ENCODE measurements at regions not wholly inside any gene's neighbourhood (a gene's known extent, or its start where the extent isn't known, plus 50 kb on each side); places are given as distances from the start of the nearest gene placed in this dataset.

- no peak for DNase-seq (ENCODE audit: low read depth in 2 of 2)
Observed at GRCh38 chr10:131689954-131690757, 210.7 kb upstream of the PPP2R2D start.

DNA sequence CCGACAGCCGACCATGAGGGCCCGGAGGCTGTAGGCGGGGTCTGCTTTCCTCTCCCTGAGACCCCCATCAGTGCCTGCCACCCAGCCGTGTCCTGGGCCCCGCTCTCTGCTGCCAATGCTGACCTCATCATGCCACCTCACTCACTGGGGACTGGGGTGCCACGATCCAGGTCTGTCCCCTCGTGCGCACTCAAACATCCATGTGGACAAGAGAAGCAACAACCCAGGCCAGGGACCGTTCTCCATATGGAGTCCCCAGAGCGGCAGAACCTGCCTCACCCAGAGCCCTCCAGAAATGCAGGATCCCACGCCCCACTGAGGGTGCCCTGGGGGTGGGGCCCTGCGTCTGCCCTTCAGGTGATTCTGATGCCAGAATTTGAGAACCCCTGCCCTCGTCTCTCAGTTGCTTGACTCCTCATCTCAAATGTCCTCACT, 210.0 kb upstream of the PPP2R2D start:
- no peak for DNase-seq (ENCODE audit: low read depth in 2 of 2)

DNA sequence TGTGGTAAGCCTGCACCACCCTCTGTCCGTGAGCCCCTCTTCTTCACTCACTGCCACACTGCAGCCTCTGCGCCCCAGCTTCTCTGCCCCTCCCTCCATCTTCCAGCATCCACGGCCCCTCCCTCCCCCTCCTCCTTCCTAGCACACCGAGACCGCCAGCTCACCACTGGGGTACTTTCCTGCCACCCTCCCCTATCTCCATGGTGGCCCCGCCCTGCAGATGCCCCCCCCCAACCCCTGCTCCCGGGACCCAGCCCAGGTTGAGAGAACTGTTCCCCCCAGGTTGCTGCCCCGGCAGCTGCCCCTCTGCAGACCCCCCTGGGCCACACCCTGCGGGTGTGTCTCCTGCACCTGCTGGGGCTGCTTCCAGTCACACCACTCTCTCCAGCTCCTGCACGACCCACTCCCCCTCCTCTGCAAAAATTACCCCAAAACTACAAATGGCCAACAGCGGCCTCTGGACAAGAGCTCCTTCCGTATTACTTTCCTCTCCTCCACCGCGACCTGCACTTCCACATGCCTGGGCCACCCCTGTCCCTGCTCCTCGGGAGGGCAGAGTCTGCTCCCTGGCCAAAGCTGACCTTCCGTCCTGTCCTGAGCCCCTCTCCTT, 209.2 kb upstream of the PPP2R2D start:
- DNase-seq (ENCODE audit: low read depth in 2 of 2): no peak

DNA sequence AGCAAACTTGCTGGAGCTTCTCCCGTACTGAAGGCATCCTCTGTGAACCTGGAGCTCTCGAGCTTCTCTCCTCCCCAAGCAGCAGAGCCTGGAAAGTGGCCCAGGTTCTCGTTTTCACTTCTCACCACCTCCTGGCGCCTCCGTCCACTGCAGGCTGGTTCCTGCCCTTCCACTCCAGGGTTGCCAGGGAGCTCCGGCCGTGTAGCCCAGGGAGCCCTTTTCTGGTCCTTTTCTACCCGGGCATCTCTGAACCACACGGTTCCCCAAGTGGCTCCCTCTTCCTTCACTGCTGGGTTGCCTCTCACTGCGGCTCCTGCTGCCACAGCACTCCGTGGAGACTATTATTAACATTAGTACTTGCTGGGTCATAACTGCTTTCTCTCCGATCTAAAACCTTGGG, 208.6 kb upstream of the PPP2R2D start:
- DNase-seq (ENCODE audit: low read depth in 2 of 2): no peak

- DNase-seq (ENCODE audit: low read depth in 2 of 2): no peak
Observed at GRCh38 chr10:131692686-131693334, 208.0 kb upstream of the PPP2R2D start.

DNA sequence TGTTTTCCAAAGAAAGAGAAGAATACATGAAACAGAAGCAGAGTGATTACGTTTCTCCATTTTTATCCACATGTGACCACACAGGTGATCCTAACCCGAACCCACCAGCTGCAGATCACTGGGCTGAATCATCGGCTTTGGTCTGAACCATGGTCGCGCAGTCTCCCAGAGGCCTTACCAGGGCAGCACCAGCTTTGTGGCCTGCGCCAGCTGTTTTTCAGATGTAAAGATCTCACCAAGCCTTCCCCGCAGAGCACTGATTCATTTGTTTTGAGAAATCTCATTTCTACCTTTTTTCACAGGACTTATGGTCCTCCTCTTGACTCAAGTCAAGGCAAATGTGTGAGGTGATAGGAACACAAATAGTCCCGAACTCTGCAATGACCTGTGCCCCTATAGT, 207.0 kb upstream of the PPP2R2D start:
- no peak for DNase-seq (ENCODE audit: low read depth in 2 of 2)

DNA sequence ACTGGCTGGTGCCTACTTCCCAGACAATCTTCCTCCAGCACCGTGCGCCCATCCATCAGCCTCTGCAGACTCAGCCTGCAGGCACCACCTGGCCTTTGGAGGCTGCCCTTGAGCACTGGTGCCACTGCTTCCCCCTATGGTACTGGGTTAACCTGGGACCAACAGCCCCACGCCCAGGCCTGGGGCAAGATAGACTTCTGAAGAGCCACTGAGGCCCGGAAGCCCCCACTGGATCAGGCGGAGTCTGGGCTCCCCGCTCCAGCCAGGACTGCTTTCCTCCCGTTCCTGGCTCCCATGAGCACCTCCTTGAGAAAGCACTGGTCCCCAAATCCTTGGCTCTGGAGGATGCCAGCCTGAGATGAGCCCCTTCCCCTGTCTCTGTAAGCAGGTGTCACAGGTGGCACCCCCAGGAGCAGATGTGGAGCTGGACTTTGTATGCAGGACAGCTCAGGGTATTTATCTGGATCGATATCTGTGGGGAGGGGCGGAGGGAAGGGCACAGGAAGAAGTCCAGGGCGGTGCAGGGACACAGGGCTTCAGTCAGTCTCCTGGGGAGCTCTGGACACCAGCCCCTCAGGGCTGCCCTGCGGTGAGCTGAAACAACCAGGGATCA, 206.5 kb upstream of the PPP2R2D start:
- no peak for DNase-seq (ENCODE audit: low read depth in 2 of 2)

- DNase-seq (ENCODE audit: low read depth in 2 of 2): no peak
Observed at GRCh38 chr10:131694781-131695495, 205.9 kb upstream of the PPP2R2D start.

- DNase-seq (ENCODE audit: low read depth in 2 of 2): no peak
Observed at GRCh38 chr10:131695496-131696165, 205.2 kb upstream of the PPP2R2D start.

DNA sequence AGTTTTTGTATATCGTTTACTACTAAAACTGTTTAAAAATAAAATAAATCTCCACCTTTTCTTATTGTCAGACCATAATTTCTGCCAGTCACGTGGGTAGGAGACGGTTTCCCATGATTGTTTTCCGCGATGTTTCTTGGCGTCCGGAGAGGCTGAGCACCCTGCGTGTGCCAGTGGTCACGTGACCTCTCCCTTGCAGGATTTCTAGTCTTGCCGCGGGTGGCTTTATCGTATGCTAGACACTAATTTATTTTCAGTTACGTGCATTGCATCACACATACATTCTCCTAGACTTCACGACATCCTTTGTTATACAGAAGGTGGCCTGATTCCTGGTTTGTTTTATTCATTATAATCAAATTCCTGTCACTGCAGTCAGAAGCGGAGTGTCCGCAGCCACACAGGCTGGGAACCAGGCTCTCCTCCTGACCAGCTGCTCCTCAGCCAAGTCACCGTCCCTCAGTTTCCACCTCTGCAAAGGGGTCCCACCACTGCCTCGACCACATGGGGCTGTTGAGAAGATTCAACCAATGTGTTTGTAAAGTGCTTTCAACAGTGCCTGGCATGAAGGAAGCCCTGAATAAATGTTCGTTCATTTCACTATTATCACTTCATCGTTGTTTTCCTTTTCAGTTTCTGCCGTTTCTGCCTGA, 203.2 kb upstream of the PPP2R2D start:
- no peak for DNase-seq (ENCODE audit: low read depth in 2 of 2)

GRCh38 chr10:131698232-131698631, 202.6 kb upstream of the PPP2R2D start:
- no peak for DNase-seq (ENCODE audit: low read depth in 2 of 2)

- DNase-seq (ENCODE audit: low read depth in 2 of 2): no peak
Observed at GRCh38 chr10:131698986-131699385, 201.8 kb upstream of the PPP2R2D start.

GRCh38 chr10:131700032-131700431, 200.8 kb upstream of the PPP2R2D start:
- DNase-seq (ENCODE audit: low read depth in 2 of 2): no peak

DNA sequence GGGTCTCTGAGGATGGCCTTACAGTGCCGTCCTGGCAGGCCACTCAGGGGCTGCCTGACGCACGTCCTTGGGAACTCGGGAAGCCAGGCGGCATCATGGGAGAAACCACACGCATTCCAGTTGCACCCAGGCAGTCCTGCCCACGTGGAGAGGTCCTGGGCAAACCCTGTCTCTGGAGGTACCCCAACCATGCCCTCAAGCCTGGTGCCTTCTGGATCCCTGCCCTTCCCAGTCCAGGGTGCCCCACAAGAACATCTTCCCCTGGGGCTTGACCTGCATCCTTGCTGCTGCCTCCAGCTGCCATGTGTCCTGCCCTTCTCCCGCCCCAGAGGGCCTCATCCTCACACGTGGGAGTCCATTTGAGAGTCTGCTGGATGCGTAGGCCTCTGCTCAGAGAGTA, 200.3 kb upstream of the PPP2R2D start:
- DNase-seq (ENCODE audit: low read depth in 2 of 2): no peak

DNA sequence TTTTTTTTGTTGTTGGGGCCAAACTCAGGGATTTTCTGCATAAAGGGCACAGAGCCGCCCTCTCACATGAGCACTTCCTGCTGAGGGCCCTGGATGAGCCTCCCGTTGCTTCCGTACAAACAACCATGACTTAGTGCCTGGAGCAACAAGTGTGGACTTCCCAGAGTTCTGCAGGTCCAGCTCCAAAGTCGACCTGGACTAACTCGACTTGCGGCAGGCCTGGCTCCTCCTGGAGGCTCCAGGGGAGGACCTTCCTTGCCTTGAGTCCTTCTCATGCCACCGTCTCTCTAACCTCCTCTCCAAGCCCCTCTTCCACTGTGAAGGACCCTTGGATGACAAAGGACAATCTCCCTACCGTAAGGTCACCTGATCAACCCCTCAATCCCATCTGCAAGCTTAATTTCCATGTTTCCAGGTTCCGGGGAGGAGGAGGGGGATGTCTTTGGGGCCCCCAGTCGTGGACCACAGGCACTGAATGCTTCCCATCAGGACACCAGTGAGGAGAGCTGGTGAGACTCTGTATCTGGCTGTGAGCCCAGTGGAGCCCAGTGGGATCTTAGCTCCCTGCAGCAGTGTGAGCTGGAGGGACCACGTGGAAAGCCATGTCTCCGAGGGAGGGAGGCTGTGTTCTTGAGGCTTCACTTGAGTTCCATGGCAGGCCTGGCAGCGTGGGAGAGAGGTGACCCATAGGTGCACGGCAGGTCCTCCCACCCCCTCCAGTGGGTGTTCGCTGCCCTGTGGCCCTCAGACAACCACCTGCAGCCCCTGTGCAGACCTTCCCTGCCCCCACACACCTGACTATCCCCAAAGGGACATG, 199.5 kb upstream of the PPP2R2D start:
- DNase-seq (ENCODE audit: low read depth in 2 of 2): no peak

- DNase-seq (ENCODE audit: low read depth in 2 of 2): no peak
Observed at GRCh38 chr10:131702531-131703356, 198.1 kb upstream of the PPP2R2D start.

DNA sequence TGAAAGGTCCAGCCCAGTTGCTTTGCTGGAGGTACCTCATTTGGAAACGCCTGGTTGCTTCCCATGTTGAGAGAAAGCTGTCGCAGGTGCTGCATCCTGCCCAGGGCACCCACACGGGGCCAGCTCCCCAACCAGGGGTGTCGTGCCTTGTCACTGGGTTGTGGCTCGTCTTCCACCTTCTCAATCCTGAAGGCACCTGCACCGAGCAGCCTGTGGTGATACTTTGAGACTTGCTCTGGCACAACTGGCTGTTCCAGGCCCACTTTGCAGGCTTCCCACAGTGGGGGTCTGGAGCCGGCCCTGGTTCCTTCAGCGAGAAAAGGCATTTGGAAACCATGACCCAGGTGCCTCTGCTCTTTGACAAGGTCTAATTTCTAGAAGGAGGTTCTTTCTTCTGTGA, 197.3 kb upstream of the PPP2R2D start:
- DNase-seq (ENCODE audit: low read depth in 2 of 2): no peak

DNA sequence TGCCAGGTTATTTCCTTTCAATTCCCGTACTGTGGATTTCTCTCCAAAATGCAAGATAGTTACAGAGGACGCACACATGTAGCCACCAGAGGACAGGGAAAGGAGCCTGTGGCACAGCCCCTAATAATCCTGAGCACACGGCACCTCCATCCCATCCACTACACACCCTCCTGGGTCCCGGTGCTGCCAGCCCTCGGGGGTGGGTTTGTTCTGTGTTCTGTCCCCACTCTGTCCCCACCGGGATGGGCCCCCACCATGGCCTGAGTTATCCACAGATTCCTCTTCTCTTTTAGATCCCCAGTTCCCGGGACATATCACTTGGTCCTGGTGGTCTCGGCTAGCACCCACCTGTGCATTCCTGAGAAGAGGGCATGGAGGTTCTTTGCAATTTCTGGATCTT, 196.9 kb upstream of the PPP2R2D start:
- no peak for DNase-seq (ENCODE audit: low read depth in 2 of 2)

DNA sequence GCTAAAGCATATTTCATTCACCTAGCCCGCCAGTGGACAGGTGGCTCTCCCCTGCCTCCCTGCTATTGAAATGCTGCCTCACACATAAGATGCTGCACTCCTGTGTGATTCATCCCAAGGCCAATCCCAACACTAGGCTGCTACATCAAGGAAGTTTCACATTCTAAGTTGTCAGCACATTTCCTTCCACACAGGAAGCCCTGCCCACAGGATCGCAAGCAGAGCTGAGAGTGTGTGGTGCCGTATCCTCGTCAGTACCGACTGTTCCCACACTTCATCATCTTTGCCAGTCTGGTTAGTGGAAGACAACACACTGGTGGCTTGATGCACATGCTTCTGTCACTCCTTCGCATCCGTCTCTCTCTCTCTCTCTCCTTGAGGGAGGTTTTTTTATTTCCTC, 194.3 kb upstream of the PPP2R2D start:
- DNase-seq (ENCODE audit: low read depth in 2 of 2): no peak

Data from stimulated activated CD8-positive, alpha-beta memory T cell treated with anti-CD3 and anti-CD28 coated beads, Interleukin-7, amount 100 ng/mL, for 4 hours (primary cell).